Activated naive CD4-positive, alpha-beta T cell treated with anti-CD3 and anti-CD28 coated beads, Interleukin-2, amount 50 U/mL, for 16 hours (primary cell): ENCODE measurements at regions not wholly inside any gene's neighbourhood (a gene's known extent, or its start where the extent isn't known, plus 50 kb on each side); places are given as distances from the start of the nearest gene placed in this dataset.
"Not testable (repeated sequence)": the region's sequence is repeated elsewhere in the genome, so short reads cannot be mapped to it uniquely, and the experiment has no call there.

Experiments used
- DNase-seq: peaks from one replicate; pipeline ENCODE4 v3.0.0-alpha.2; 2020

DNA sequence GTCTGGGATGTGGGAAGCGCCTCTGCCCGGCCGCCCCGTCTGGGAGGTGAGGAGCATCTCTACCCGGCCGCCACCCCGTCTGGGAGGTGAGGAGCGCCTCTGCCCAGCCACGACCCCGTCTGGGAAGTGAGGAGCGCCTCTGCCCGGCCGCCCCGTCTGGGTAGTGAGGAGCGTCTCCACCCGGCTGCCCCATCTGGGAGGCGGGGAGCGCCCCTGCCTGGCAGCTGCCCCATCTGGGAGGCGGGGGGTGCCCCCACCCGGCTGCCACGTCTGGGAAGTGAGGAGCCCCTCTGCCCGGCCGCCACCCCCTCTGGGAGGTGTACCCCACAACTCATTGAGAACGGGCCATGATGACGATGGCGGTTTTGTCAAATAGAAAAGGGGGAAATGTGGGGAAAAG is 288.3 kb downstream of the SPRY1 start:
- not testable (repeated sequence) for DNase-seq

DNA sequence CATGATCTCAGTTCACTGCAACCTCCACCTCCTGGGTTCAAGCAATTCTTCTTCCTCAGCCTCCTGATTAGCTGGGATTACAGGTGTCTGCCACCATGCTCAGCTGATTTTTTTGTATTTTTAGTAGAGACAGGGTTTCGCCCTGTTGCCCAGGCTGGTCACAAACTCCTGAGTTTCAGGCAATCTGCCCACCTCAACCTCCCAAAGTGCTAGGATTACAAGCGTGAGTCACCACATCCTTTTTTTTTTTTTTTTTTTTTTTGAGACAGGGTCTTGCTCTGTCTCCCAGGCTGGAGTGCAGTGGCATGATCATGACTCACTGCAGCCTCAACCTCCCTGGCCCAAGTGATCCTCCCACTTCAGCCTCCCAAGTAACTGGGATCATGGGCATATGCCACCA is 298.9 kb downstream of the SPRY1 start:
- DNase-seq = not testable (repeated sequence)

DNA sequence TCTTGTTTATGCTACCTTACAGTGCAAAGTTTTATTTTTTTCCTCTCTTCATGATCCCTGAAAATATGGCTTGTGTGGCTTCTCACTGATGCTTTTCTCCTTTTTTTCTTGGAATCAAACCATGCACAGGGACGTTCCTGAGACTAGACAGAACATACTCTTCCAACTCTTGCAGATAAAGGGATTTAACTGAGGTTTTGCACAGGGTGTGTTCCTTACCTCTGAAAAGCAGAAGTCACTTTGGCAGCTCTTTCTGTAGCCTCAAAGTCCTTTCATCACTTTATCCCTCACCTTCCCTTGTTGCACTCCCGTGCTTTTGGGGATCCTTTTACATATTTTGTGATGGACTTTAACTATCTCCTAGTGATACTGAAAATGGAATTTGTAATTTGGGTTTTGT is 300.1 kb downstream of the SPRY1 start:
- DNase-seq = no peak

DNA sequence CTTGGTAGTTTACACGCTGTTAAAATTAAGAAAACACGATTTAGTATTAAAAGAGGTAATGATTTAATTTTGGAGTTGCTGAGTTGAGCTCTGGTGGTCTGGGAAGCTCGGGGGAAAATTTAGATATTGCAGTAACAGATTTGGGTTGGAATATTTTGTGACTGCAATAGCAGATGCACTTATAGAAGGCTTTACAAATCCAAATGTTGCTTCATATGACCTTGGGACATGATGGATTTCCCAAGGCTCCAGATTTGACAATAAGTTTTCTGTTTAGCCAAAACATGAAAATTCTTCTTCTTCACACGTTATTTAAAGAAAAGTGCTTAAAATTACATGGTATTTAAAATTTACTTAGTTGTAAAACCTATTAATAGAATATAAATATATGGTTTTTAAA is 302.0 kb downstream of the SPRY1 start:
- no peak for DNase-seq

DNA sequence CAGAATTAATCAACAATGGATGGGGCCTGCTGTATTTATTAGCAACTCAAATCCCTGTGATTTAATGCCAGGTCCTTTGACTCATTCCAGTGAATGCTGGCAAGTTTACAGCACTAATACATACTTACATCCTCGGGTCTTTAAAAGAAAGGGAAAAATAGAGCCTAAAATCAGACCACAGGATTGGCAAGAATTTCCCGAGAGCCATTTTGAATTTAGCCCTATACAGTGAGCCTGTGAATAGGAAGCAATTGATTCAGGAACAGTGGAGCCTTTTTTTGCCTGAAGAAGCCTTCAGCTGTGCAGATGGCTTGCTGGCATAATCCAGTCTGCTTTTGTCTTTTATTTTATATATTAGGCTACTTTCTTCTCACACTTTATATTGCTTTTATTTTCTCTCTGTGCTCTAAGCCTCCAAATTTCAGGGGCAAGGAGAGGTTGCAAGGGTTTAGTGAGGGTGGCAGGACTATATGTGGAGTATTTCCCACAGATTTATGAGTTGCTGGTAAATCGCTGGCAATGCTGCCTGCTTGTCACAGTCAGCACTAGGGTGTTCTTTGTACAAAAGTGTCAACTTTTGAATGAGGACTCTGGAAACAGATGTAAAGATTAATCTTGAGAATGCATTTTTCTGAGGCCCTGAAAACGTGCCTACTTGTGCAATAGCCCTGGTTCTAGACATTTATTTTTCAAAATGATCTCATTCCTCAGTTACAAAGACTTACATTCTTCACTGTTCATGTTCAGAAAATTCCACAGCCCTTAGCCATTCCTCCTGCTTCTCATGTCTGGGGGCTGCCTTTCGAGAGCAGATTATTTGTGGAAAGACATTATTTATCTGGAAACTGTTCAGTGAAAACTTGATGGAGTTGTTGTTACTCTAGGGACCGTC is 303.5 kb downstream of the SPRY1 start:
- no peak for DNase-seq

DNA sequence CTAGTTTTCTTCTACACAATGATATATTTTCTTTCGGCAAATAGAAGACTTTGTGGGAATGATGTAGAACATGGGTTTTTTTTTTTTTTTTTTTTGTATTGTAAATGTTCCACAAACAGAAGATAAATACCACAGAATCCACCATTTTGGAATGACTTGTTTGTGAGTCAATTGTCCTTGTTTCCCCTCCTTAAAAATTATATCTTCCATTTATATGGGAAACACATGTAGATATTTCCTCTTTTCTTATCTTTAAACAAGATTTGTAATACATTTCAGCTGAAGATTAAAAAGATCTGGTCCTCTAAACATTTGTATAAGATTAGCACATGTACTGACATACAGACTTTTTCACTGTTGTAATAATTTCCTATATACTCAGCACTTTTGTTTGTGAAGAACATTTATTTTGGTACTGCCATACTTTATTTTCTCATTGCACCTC is 304.6 kb downstream of the SPRY1 start:
- no peak for DNase-seq

DNA sequence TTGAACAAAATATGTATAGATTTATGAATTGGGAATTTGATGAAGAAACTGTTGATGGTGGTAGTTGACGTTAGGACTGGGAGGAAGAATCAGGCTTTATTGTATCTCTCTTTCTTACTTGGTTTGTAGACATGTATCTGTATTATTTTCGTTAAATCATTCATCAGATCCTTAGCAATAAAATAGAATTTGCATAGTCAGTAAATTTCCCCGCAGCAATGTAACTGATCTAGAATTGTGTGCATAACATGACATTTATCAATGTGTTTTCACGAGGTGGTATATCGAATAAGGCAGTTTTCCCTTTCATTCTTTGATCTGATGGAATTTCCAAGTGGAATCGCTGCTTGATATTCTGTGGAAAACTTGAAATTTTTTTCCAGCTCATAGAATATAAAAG is 308.8 kb downstream of the SPRY1 start:
- no peak for DNase-seq

DNA sequence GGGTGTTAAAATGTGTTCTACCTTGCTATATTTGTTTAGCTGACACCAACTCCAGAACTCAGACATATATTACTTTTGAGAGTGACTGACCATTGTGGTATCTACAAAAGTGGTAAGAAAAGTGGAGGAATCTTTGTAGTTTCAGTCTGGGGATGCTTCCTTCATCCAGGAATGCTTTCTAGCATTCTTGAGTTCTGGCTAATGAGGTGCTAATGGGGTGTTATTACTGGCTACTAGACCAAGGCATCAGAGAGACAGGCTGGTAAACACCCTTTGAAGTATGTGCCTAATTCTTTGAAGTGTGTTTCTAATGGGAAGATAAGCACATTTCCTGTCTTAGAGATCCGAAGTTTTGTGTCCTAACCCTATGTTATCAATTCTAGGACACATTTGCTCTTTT is 310.4 kb downstream of the SPRY1 start:
- DNase-seq = no peak

DNA sequence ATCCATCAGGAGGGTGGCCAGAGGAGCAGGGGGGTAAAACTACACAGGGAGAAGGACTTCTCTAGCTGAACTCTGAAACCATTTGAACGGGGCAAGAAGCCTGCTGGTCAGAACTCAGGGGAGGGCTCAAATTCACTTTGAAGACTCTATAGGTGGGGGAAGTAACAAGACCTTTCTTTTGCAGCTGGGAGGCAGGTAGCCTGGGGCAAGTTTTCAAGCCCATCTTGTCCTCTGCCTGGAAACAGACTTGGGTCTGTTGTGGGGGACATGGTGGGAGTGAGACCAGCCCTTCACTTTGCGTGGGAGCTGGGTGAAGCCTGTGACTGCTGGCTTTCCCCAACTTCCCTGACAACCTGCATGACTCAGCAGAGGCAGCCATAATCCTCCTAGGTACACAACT is 312.3 kb downstream of the SPRY1 start:
- no peak for DNase-seq

DNA sequence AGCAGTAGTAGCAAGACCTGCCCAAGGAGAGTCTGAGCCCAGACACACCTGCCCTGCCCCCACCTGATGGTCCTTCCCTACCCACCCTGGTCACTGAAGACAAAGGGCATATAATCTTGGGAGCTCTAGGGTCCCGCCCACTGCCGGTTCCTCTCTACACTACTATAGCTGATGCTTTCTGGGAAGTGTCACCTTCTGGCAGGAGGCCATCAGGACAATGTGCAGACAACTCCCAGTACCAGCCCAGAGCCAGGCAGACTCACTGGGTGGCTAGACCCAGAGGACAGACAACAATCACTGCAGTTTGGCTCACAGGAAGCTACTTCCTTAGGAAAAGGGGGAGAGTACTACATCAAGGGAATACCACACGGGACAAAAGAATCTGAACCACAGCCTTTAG is 312.7 kb downstream of the SPRY1 start:
- no peak for DNase-seq

DNA sequence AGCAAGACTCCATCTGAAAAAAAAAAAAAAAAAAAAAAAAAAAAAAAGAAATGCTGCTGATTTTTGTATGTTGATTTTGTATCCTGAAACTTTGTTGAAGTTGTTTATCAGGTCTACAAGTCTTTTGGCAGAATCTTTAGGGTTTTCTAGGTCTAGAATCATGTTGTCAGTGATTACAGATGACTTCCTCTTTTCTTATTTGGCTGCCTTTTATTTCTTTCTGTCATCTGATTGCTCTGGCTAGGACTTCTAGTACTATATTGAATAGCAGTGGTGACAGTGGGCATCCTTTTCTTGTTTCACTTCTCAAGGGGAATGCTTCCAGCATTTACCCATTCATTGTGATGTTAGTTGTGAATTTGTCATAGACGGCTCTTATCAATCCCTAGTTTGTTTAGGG is 334.4 kb downstream of the SPRY1 start:
- DNase-seq = no peak

DNA sequence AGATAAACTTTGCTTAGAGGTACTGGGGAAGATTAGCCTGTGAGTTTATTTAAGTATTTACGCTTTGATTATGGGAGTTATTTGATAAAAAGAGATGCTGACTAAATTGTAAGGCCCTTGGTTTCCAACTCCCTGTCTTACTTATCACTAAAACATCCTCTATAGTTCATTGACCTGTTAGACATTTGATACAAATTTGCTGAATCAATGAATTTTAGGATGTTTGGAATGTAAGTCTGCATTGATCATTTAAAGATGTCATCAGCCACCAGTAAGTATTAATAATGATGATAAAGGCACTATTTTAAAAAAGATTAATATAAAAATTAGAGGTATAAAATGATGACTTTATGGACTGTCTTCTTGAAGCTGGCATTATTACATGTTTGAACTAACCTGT is 340.6 kb downstream of the SPRY1 start:
- DNase-seq = no peak

DNA sequence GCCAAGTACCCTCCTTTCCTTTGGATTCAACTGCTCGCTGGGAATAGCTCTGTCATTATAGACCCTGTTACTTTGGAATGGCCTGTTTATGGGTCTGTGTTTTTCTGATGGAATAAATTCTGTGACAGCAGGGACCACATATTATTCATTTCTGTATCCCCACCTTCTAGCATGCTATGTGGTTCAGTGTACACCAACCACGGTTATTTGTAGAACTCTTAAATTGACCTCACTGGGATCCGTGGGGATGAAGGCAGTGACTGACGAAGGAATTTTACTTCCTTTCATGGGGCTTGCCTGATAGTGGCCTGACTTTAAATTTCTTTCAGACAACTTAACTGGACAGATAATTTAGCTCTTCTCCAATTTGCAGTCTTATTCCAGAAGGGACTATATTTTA is 343.2 kb downstream of the SPRY1 start:
- no peak for DNase-seq

DNA sequence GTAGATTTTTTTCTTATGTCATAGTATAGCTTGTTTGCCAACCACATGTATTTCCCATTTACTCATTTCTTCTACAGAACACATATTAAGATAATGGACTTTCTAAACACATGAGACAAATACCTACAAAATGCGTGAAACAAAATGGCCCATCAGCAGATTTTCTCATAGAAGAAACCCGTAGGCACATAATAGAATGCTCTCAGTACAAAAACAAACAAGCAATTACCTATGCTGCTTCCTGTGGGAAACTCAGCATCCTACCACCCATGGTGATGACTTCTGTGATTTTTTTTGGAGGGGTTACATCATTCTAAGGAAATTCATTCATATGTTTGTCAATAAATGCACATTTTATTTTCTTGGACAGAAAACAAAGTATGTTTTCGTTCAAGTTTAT is 343.6 kb downstream of the SPRY1 start:
- DNase-seq = no peak

DNA sequence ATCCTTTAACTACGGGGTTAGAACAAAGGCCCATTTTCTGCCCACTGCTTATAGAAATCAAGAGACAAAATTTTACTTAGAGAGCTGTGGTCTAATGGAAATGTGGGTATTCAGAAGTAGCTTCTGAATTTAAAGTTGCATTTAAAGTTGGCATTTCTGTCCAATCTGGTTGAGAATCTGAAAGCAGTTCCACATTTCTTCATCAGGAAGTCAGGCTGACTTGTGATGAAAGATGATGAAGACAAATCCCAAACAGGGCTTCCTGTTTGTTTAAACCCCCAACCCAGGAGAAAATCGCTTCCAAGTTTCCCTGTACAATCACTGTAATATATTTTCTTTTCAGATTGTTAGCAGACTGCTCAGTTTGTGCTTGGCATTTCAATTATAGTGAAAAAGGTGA is 345.3 kb downstream of the SPRY1 start:
- DNase-seq = no peak

DNA sequence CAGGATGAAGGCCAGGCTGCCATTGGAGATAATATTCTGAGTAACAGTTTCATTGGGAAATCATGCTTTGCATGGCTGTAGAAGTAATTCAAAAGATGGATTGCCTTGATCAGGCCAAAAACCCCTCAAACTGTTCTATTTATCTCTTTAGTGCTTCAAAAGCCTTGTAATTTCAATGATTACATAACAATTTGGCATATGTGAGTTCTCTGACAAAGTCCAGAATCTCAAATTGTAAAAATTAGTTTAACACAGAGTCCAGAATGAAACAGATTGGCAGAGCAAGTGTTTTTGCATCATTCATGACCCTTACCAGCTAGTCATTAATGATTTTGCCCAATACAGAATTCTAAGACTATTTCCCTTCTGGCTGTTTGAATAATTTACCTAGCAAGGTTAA is 347.3 kb downstream of the SPRY1 start:
- DNase-seq = no peak

DNA sequence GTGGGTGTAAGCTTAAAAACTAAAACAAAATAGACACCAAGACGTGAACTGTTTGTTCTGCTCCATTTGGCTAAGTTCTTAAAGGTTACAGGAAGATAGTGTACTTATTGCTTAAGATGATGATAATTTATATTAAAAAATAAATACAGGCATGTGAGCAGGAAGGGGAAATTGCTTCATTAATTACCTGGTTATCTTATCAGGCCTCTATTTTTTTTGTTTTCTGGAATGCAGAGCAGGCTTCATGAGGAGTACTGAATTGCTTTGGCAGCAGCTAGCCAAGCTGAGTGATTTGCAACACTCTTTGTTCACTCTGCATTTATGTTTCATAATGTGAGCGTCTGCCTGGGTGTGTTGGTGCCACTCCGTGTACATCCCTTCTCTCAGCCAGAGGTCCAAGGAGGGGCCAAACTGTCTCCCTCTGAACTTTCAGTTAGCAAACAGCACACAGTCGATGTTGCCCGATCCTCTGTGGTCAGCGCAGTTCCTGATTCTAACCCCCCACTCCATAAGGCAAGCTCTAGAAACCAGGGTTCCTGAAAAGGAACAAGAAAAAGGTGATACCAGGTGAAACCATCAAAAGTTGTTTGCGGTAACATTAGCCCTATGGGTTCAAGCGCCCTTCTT is 348.2 kb downstream of the SPRY1 start:
- DNase-seq = no peak

DNA sequence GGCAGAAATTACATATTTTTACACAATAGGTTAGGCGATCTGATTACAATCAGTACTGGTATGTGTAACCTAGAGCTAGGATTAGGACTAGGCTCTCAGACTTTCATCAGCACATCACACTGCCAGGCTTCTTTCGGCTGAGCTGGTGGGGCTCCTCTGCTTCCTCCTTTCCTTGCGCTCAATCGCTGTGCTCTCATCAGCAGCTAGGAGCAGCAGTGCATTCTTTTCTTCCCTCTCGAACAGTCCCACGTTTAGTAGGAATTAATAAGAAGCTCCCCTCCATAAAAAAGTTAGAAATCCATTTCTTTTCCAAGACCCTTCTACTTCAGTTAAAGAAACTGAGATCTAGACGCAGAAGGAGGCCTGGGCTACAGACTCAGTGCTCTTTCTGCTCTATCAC is 350.4 kb downstream of the SPRY1 start:
- DNase-seq = no peak

DNA sequence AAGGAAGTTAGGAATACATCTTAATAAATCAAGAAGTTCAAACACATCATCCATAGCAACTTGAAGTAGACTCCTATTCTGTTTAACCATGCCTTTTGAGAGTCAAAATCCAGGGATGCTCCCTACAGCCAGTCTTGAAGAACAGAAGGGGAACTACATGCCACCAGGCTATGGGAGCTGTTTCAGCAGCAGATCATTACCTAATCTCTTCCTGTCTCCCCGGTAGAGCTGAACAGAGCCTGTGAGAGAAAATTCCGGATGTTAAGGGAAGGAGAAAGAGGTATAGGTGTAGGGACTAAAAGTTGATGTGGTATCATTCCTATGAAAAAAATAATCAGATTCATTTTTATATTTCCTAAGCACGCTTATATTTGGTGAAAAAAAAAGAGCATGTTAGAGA is 352.2 kb downstream of the SPRY1 start:
- no peak for DNase-seq

DNA sequence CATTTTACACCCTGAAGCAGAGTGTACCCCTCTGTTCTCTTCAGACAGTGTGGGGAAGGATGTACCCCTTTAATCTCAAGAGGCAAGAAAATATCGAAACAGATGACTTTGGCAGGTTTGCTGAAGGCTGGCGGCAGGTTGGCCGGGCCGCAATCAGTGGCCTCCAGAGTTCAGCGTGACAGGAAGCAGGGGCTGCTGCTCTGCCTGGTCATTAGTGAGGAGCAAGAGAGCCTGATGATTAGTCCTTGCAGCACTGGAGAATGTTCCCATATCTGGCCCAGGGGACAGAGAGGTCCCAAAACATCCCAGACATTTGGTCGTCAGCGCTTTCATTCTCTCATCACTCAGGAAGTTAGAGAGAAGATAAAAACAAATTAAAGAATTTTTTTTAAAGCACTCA is 352.8 kb downstream of the SPRY1 start:
- DNase-seq = no peak

DNA sequence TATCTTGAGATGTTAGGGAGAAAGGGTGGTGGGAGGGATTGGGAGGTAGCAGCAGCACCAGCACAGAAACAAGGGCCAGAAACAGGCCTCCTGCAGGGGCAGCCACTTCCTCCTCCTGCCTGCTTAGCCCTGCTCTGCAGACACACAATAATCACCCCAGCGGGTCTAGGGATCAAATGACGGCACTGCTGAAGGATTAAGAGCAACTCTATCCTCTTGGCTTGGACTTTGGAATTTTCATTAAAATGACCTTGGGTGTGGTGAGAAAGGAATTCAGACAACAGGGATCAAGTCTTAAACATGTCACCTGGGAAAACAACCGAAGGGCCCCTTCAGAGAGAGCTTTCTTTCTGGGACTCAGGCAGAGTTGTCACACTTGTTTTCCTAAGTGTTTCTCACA is 353.4 kb downstream of the SPRY1 start:
- no peak for DNase-seq

DNA sequence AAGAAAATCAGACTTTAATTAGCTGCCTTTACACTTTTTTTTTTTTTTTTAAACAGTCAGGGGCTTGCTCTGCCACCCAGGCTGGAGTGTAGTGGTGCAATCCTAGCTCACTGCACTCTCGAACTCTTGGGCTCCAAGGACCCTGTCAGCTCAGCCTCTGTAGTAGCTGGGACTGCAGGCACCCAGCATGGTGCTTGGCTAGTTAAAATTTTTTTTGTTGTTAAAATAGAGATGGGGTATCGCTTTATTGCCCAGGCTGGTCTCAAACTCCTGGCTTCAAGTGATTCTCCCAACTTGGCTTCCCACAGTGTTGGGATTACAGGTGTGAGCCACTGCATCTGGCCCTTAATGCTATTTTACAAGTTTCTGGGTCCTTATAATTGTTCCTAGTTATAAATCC is 359.1 kb downstream of the SPRY1 start:
- DNase-seq = no peak

DNA sequence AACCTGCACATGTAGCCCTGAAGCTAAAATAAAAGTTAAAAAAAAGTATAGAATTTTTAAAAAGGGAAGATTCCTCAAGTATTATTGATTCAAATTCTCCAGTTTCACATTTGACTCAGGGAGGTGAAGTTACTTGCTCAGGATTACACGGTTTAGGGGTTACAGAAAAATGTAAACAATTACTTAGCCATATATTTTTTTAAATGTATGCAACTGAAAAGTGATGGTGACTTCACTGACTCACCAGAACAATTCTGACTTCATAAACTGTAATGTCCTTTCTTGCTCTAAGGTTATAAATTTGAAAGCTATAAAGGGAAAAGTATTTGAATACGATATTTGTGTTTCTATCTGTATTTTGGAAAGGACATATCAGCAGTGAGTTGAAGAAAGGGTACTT is 371.2 kb downstream of the SPRY1 start:
- no peak for DNase-seq

DNA sequence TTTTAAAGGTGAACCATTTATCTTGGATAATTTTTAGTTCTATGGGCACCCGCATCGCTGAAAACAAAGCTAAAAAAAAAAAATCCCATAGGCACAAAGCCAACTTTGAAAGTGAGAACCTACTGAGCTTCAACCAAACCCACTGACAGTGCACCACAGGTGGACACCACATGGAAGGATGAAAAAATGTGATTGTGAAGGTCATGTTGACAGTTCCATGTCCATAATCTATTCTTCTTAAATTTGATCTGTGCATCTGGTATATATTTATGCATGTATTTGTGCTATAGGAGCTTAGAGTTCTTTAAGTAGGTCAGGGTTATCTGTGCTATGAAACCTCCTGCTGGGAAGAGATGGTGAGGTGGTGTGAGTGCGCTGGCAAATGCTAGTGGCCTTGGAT is 374.3 kb downstream of the SPRY1 start:
- DNase-seq = no peak

DNA sequence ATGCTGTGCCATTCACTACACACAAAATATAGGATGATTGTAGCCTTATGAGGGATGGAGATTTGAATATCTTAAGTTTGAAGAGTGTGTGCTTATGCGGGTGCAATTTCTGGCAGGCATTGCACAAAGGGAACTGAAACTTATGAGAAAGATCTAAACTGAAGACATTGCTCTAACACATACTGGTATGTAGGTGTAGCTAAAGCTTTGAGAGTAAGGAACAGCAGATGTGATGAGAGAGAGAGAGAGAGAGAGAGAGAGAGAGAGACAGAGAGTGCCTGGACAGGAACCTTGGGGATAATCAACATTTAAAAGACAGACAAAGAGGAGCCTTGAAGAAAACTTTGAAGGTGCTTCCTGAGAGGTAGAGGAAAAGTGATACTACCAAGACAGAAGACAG is 379.7 kb downstream of the SPRY1 start:
- DNase-seq = no peak
